Astrocyte of the cerebellum (primary cell): ENCODE measurements at regions not wholly inside any gene's neighbourhood (a gene's known extent, or its start where the extent isn't known, plus 50 kb on each side); places are given as distances from the start of the nearest gene placed in this dataset.

Source experiments
- DNase-seq: peaks from one replicate; pipeline ENCODE4 v3.0.0-alpha.2; 2011; ENCODE audit warnings: low read depth
- H3K4me3 ChIP-seq: 2 replicates; pipeline ENCODE4 v1.5.1; 2011; ENCODE audit warnings: mild to moderate bottlenecking, low read depth, low read length, moderate library complexity
- CTCF ChIP-seq: IDR thresholded peaks from 2 replicates; pipeline ENCODE4 v1.5.1; 2012; ENCODE audit warnings: low read length, low read depth, moderate library complexity, mild to moderate bottlenecking; ENCODE audit errors: missing control alignments
- in situ Hi-C: cut with HindIII; loops from 2 replicates; pipeline ENCODE4 v1.10.0; 2017; ENCODE audit warnings: low sequenced_read_pairs

GRCh38 chr13:79727086-79727485 is 246.1 kb downstream of the NDFIP2 start:
- H3K4me3 ChIP-seq: no peak overlapping the region
- in situ Hi-C loops: no loop called here
- no peak for TF ChIP-seq CTCF
- no peak for DNase-seq

DNA sequence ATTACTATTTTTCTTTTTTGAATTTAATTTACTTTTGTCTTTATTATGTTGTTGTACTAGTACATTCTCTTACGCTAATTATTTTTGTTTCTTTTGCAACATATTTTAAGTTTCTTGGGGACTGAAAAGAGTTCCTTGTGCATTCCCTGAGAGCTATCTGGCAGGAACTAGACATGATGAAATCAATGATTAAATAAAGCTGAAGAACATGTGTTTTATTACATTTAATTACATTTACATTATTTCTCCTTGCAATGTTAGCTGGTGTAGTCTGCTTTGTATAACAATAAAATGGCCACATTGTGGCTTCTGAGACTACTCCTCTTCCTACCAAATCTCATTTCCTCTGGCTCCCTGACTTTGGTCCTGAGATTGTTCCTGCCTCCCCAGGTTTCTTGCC is 244.9 kb downstream of the NDFIP2 start:
- H3K4me3 ChIP-seq: no peak overlapping the region
- no peak for DNase-seq
- no peak for TF ChIP-seq CTCF
- in situ Hi-C loops: no loop called here

GRCh38 chr13:79724348-79725103 is 243.6 kb downstream of the NDFIP2 start:
- in situ Hi-C loops: no loop called here

DNA sequence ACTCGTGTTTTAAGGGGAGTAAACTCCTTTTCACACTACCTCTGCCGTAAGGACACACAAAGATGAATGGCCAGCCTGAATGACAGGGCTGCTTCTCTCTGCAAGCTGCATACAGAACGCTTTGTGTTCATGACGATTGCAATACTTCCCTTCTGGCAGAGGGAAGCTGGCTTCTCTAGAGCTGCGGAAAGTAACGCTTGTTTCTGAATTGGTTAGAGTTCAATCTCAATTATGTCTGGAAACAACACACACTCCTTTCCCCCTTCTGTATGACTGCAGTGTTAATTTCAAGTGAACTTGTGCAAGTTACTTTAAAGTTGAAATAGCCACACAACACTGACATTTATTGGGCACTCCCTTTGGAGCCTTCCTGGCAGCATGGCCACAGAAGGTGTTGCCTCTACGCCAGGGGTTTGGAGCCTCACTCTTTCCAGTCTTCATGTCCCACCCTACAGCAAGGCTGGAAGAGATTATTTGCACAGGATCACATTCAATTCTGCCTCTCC is 242.6 kb downstream of the NDFIP2 start:
- no peak for DNase-seq
- no peak for TF ChIP-seq CTCF
- in situ Hi-C loops: no loop called here
- H3K4me3 ChIP-seq: no peak overlapping the region

More at GRCh38 chr13:79724348-79725103, 243.6 kb downstream of the NDFIP2 start:
- no peak for DNase-seq
- no peak overlapping the region for H3K4me3 ChIP-seq
- no peak for TF ChIP-seq CTCF

DNA sequence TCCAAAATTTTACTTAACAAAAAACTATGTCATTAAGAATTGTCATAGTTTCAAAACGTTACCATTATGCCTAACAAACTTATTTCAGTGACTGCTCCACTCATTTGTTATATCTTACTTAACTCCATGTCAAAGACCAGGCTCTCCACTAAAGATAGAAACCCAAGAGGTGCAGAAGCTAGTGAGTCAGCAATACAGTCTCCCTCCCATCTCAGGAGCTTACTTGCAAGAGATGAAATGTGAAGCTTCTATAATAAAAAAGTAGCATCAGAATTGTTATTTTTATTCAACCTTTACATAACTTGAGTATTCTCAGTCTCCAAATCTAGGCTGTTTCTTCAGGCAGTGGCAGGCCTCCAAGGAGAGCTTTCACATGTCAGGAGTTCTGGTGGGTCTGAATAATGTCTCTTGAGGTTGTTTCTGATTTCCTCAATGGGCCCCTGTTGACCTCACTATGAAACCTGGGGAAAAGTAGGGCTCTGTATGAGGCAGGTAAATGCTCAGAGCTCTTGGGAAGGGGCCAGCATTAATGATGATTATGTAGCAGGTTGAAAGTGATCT is 242.0 kb downstream of the NDFIP2 start:
- no peak for DNase-seq
- no peak overlapping the region for H3K4me3 ChIP-seq
- in situ Hi-C loops: no loop called here
- TF ChIP-seq CTCF: no peak

- H3K4me3 ChIP-seq: no peak overlapping the region
- in situ Hi-C loops: no loop called here
- DNase-seq: no peak
- no peak for TF ChIP-seq CTCF
Measured at GRCh38 chr13:79716191-79716590, 235.2 kb downstream of the NDFIP2 start.
